Retina (tissue), 1 donor: ENCODE measurements at regions not wholly inside any gene's neighbourhood (a gene's known extent, or its start where the extent isn't known, plus 50 kb on each side); places are given as distances from the start of the nearest gene placed in this dataset.
A peak's percentile ranks its signal among the peaks of the same experiment; 100 is the strongest.

Experiments
- DNase-seq: peaks from one replicate; pipeline ENCODE4 v3.0.0-alpha.2; 2016

DNA sequence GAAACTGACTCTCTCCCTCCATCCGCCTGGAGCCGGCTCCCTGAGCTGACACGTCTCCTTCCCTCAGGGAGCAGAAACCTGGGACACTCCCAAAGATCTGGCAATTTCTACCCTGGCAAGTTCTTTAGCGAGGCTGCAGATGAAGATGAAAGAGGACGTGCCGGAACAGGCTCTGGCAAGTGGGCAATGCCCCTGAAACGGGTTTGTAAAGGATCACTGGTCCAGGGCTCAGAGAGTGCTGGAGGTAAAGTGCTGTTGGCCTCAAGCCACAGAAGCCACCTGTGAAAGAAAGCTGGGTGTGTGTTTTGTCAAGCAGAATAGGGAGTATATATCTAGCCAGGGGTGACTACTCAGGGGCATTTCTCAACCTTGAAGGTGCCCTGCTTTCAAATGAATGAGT is 131.4 kb upstream of the ATP6AP2 start:
- DNase-seq, result no peak

DNA sequence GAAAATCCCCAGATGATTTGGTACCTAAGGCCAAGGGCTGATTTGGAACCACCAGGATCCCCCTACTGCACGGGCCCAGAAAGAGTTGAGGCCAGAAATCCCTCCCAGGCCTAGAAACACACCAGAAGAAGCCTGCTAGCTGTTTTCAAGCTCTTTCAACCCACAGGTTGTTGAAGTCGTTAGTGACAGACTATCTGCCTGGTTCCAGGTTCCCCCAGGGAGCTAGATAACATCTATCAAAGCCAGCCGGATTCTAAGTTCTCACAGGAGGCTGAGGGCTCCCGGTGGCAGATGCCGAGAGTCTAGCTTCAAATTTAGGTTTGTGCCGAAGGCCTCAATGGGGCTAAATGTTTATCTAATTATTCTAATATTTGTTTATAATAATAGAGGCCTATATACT is 132.0 kb upstream of the ATP6AP2 start:
- DNase-seq, result no peak

DNA sequence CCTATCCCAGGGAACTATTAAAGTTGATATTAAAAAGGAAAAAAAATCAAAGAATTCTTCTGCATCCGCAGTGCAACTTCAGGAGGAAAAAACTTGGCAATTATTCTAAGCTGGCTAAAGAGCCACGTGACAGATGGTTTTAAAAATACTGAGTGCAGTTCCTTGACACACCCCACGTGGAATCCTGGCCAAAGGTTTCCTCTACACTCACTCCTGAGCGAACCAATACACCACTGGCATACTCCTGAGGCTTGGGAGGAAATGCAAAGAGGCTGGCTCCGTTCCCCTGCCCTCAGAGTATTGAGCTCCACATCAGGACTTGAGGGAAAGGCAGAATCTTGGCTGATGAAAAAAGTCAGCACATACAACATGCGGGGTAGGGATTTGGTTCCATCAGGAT is 133.8 kb upstream of the ATP6AP2 start:
- DNase-seq, result no peak

DNA sequence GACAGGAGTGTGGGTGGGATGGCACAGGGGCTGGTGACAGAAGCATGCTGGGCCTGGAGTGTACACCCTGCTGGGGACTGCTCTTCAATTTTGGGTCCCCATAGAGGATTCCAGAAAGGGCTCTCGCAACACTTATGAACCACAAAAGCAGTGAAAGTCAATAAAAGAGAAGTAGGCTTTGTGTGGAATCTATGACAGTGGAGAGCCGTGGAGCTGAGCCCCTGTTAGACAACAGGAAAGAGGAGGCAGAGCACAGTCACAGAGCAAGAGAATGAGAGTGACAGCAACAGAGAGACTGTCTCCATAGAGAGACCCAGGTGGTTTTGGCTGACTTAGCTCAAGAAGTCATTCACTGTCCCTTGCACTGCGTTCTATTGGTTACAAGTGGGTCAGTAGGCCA is 135.1 kb upstream of the ATP6AP2 start:
- no peak for DNase-seq

DNA sequence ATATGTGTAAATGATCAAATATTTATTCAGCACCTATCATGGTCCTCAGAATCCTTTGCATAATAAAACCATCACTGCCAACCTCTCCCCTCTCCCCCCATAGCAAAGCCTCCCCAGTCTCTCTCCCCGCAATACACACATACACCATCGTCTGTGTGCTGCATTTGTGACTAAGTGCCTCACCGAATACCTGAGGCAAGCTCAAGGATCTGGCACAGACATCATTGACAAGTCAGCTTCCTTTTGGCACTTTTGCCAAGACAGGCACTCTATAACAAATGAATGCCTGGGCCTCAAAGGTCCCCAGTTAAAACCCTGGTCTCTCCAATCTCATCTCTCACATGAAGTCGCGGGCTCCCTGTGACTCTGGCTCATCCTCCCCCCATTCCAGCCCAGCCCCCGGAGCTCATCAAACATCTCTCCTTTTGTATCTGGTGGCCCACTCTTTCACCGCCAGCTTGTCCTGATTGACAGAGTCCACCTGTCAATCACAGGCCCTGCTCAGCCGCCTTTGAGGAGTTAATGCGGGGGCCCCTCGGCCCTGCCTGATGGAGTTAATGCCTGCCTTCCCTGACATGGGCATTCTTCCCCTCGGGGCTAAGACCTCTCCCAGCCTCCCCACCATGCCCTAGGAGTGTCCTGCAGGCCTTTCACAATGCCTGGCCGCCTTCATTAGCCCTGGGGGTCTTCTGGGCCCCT is 135.8 kb upstream of the ATP6AP2 start:
- DNase-seq, result peak; percentile 56

DNA sequence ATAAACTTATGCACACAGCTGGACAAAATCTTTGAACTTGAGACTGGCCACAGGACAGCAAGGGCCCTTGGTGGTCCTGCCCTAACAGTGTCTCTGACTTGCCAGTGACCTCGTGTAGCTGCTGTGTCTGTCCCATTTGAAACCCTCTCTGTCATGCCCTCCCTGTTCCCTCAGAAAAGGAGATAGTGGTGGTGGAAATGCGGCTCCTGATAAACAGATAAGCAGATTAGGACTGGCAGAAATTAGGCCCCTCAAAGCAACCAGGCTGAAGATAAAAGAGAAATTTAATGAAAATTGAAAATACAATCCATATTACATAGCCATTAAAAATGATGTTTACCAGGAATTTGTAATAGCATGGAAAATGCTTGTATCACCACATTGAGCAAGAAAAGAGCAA is 136.6 kb upstream of the ATP6AP2 start:
- DNase-seq, result no peak

DNA sequence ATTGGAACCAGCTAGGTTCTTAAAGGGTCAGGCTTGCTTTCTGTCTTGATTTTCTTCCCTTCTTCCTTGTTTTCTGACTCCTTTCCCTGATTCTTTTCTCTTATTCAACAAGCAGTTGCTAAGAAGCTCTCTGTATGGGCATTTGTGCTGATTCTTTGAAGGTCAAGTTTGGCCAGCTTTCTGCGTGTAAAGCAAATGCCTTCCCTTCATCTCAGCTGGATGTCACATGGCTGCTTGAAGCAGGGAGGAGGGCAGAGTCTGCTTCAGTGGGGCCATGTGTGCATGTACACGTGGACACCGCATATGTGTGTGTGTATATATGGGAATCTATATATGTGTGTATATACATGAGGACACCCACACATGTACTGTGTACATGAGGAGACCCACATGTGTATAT is 139.9 kb upstream of the ATP6AP2 start:
- DNase-seq, result no peak

DNA sequence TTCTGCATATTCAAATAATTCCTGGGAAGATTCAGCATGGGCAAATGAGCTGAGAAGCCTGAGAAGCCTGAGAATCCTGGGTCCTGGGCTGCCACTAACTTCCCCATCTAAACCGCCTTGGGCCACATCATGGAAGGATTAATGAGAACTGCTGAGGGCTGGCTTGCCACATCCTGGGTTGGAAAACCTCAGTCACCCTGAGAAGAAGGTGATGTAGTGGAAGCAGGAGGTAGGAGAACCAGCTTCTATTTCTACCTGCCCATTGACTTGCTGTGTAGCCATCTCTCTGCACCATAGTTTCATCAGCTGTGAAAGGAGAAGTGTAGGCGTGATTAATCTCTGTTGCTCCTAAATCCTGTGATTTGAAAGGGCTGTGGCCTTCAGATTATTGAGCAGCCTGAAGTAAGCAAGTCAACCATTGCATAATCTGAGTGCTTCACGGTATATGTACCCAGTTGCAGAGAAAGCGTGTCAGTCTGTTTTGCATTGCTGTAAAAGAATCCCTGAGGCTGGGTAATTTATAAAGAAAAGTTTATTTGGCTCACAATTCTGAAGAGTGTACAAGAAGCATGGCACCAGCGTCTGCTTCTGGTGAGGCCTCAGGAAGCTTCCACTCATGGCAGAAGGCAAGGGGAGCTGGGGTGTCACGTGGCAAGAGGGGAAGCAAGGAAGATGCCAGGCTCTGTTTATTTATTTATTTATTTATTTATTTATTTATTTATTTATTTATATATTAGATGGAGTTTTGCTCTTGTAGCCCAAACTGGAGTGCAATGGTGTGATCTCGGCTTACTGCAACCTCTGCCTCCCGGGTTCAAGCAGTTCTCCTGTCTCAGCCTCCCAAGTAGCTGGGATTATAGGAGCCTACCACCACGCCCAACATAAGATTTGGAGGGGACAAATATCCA is 140.9 kb upstream of the ATP6AP2 start:
- DNase-seq, result no peak

DNA sequence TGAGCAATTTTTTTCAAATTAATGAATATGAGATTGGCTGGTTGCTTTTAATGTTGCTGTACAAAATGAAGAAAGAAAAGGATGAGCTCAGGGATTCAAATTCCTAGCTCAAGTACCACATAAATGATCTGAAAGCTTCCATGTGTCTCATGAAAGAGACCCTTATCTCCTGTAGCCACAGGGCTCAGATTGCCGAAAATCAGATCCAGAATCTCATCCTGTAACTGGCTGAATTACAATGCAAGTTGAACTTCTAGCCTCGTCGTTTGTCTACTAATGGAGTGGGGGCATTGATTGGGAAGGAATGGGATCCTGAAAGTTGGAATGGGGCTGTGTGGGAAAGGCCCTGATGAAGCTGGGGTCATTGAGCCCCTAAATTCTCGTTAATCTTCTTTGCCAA is 143.4 kb upstream of the ATP6AP2 start:
- no peak for DNase-seq

DNA sequence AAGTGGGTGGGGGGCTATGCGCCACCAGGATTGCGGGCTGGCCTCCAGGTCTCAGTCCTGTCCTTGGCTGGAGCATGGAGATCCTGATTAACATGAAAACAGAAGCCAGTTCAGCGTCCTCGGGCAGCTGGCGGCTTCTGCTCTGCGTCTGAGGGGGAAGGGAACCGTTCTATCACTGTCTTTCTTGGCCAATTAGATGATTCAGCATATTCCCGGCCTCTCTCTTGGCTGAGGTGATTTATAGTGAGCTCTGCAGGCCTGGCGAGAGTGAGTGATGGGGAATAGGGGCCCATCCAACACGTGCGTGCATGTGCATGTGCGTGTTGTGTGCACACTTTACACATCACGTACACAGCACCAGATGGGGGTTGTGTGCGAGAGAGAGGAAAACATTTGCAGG is 145.8 kb upstream of the ATP6AP2 start:
- peak; percentile 71 for DNase-seq

DNA sequence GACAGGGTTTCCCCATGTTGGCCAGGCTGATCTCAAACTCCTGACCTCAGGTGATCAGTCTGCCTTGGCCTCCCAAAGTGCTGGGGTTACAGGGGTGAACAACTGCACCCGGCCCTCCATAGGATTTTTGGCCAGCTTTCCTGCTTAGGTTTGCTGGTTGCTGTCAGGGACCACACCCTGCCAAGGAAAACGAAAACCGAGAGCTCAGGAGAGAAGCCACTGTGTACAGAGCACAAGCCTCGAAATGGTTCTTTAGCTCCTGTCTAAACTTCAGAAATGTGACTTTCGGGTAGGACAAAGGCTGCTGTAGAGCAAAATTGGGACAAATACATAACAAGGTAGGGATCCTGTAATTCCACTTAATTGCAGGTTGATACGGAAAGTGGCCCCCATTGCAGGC is 146.3 kb upstream of the ATP6AP2 start:
- no peak for DNase-seq

DNA sequence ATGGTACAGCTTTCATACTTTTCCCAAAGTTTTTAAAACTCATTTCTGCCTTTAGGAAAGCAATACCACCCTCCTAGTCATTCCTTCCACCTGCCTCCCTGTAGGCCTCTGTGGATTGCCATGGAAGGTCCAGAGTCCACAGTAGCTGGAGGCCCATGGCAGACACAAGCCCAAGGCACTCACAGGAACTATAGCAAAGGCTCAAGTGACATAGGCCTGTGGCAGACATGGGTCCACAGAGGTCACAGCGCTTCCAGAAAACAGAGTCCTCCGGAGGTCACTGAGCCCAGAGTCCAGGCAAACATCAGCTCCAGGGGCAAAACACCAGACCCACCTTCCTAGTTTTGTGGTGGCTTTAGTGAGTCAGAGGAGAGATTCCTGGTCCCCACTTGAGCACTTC is 147.6 kb upstream of the ATP6AP2 start:
- no peak for DNase-seq

DNA sequence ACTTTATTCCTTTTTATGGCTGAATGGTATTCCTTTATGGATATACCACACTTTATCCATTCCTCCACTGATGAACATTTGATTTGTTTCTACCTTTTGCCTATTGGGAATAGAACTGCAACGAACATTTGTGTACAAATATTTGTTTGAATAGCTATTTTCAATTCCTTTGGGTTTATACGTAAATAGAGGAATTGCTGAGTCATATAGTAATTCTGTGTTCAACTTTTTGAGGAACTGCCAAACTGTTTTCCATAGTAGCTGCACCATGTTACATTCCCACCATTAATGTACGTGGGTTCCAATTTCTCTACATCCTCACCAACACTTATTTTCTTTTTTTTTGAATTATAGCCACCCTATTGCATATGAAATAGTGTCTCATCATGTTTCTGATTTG is 156.5 kb upstream of the ATP6AP2 start:
- DNase-seq, result no peak

DNA sequence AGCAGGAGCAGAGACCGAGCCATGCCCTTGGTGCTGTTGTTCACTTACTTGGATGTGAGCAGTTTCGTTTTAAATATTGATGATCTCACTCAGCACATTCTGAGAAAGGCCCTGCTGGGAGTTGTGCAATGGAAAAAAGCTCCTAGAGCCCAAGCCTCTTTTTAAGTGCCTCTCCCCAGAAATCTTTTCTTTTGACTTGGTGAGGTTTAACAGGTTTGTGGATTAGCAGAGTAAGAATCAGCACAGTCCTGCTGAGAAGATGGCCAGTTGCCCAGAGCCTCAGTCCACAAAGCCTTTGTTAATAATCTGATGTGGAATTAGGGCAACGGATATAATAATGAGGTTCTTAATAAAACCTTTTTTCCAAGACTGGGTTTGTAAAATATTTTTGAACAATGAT is 157.5 kb upstream of the ATP6AP2 start:
- peak; percentile 37 for DNase-seq

DNA sequence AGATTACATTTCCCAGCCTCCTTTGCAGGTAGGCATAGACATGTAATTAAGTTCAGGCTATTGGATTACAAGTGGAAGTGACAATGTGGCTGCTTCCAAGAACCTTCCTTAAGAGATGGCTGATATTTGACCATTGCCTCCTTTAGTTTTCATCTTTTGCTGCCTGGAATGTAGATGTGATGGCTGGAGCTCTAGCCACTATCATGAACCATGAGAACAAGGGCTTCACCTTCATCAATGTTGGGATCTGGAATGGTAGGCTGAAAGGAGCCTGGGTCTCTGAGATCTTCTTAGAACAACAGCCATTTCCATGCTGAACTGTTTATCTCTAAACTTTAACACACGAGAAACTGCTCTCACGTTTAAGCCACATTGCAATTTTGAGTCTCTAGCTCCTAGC is 158.7 kb upstream of the ATP6AP2 start:
- DNase-seq, result no peak

DNA sequence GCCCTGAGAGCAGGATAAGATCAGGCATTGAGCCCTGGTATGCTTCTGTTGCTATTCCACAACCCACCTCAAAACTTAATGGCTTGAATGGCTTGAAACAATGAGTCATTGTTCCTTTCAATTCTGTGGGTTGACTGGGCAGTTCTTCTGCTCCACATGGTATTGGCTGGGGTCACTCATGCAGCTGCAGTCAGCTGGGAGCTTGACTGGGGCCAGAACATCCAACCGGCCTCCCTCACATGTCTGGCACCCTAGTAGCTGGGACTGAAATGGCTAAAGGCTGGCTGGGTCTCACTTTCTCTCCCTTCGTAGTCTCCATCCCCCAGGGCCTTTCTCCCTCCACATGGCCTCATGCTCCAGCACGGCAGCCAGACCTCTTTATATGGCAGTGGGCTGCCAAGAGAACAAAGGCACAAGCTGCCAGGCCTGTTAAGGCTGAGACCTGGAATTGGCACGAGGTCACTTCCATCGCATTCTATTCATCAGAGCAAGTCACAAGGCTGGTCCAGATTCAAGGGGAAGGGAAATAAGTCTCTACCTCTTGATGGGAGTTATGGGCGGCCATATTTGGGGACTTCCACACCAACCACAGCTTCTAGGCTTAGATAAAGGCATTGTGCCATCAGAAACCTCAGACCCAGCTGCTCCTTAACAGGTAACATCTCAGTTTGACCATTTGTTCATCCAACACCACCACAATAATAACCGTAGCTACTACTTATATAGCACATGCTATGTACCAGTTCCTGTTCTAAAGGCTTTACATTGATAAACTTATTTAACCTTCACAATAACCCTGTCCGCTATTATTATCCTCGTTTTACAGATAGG is 159.7 kb upstream of the ATP6AP2 start:
- peak; percentile 47 for DNase-seq

DNA sequence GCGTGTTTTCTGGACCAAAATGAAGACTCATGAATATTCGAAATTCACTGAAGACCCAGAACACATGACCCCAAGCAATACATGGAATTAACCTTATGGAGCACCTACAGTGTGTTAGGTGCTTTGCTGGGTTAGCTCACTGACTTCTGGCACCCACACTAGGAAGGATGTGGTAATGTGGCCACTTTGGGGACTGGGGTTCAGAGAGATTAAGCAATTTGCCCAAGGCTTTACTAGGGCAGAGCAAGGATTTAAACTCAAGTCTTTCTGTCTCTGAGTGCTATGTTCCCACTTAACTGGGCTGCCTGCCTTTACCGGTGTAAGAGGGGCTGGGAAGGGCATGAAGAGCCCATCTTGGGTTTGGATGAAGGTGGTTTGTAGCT is 162.0 kb upstream of the ATP6AP2 start:
- DNase-seq, result no peak

DNA sequence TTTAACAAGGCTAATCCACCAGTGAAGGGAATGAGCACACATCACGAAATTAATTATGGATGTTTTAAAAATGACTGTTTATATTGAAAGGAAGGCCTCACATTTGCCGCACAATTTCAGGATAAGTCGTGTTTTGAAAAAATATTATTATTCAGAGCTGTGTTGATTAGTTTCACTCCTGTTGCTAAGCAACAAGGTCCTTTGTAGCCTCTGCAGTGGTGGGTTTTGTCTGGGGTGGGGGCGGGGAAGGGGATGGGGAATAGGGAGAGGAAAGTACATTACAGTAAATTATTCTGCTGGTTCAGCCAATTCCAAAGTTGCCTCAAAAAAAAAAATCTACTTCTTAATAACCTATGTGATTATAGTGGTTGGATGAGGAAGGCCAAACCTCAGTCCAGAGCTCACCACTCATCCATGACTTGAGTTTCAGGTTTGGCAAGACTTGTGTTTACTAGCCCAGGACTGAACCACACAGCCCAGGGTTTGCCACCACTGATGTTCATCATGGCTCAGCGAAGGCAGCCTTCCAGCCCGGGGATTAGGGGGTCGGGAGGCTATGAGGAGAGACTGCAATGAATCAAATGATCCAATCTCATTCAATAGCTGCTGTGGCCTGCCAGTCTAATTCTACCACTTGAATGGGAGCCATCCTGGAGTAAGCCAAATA is 162.5 kb upstream of the ATP6AP2 start:
- DNase-seq, result no peak

DNA sequence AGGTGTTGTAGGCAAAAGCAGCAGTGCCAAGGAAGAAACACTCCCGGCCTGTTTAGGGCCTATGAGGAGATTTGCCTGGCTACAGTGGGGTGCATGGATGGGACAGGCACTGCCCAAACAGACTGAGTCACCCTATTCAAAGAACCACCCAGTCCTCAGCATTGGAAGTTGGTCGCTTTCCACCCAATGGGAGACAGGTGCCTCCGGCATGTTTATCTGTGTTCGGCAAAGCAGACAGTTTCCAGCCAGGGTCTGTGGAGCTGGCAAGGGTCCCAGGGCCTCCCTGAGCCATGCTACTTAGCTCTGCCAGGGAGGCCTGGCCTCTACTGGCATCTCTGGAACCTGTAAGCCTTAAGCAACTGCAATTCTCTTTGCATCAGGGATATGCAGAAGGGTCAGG is 165.1 kb upstream of the ATP6AP2 start:
- no peak for DNase-seq

DNA sequence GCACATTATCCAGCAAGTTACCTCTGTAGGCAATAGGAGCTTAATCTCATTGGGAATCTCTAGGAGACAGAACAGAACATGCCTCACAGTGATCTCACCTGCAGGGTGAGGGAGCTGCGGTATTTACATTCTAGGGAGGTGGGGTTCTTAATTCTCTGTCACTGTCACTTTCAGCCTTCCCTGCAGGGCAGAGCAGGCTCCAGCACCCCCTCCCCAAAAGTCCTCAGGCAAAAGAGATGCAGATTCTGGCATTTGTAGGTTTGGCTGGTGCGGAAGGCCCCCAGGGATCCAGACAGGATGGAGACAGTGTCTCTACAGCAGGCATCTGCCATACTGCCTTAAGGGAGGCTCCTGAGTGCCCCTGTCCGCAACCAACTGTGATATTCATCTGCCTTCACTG is 166.4 kb upstream of the ATP6AP2 start:
- no peak for DNase-seq

DNA sequence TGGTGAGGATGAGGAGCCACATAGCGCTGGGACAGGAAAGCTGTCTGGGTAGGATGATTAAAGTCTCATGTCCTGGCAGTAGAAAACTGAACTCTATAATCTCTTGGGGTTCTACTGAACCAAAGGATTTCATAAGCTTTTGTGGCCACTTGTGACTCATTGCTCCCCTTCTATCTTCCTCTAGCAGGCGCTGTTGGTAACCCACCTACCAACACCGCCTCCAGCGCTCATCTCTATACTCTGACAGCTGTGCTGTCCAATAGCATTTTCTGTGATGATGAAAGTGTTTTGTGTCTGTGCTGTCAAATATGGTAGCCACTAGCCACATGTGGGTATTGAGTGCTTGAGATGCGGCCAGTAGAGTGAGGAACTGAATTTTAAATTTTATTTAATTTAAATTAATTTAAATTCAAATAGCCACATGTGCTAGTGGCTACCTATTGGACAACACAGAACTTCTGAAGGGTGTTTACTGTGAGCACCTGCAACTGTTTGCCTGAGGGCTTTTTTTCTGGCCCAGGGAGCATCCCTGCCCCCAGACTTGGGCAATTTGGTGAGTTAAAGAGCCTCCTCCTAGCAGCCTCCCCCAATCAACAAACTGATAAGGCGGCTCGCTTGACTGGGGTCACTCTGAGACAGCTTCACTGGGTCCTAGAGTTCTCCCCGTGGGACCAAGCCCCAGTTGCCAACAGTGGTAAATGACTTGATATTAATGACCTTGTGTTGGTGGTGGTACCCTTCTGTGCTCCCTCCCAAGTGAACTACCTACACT is 169.2 kb upstream of the ATP6AP2 start:
- no peak for DNase-seq

DNA sequence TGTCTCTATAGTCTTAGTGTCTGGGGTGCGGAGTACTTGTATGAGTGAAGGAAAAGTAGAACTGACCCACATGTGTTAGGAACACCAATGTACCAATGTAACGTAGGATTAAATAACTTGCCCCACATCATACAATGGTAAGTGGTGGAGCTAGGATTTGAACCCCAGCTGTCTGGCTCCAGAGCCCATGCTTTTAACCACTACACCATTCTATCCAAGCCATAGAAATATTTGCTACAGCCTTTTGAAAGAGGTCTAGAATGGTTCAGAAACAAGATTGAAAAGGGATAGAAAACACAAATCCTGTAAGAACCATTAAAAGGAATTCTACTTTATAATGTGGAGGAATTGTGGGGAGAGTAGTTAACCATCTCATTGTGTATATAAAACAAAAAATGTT is 169.9 kb upstream of the ATP6AP2 start:
- DNase-seq, result no peak
